ENCODE measurements at regions not wholly inside any gene's neighbourhood (a gene's known extent, or its start where the extent isn't known, plus 50 kb on each side); places are given as distances from the start of the nearest gene placed in this dataset.

DNA sequence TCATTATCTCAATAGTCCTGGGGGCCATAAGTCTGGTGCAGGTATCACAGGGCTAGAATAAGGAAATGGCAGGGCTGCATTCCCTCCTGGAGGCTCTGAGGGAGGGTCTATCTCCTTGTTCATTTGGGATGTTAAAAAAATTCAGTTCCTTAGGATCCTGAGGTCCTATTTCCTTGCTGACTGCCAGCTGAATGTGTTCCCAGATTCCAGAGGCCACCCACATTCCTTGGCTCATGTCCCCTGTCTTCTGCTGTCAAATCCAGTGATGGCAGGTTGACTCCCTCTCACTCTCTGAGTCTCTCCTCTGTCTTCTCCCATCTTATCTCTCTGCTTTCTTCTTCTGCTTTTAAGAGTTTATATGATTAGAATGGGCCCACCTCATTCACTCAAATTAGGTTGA lies 400.6 kb downstream of the PTPRU start:
- TF ChIP-seq, protein P1, sequence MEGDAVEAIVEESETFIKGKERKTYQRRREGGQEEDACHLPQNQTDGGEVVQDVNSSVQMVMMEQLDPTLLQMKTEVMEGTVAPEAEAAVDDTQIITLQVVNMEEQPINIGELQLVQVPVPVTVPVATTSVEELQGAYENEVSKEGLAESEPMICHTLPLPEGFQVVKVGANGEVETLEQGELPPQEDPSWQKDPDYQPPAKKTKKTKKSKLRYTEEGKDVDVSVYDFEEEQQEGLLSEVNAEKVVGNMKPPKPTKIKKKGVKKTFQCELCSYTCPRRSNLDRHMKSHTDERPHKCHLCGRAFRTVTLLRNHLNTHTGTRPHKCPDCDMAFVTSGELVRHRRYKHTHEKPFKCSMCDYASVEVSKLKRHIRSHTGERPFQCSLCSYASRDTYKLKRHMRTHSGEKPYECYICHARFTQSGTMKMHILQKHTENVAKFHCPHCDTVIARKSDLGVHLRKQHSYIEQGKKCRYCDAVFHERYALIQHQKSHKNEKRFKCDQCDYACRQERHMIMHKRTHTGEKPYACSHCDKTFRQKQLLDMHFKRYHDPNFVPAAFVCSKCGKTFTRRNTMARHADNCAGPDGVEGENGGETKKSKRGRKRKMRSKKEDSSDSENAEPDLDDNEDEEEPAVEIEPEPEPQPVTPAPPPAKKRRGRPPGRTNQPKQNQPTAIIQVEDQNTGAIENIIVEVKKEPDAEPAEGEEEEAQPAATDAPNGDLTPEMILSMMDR (IDR thresholded peaks at IDR 0.05): no peak
- TF ChIP-seq POLR2A (IDR thresholded peaks at IDR 0.05): no peak

Data from thyroid gland (tissue), 4 donors.